PC-9 (cell line): ENCODE measurements at regions not wholly inside any gene's neighbourhood (a gene's known extent, or its start where the extent isn't known, plus 50 kb on each side); places are given as distances from the start of the nearest gene placed in this dataset.

Experiments
- CTCF ChIP-seq: fragments of 200-600 bp; sonication (generic); conservative IDR thresholded peaks from 2 replicates; pipeline ENCODE4 v1.6.1; 2017; ENCODE audit warnings: mixed run types, antibody characterized with exemption, mild to moderate bottlenecking, moderate library complexity
- EZH2 ChIP-seq: fragments of 200-600 bp; sonication (generic); IDR thresholded peaks from 2 replicates; pipeline ENCODE4 v1.8.0; 2017; ENCODE audit warnings: antibody characterized with exemption, low read depth

GRCh38 chr2:235271936-235272335 lies 221.9 kb upstream of the AGAP1 start:
- TF ChIP-seq CTCF (no peak), EZH2 (no peak)
